Activated CD4-positive, alpha-beta memory T cell treated with anti-CD3 and anti-CD28 coated beads, Interleukin-2, amount 10 ng/mL, durations not matched to agents 7 days and 5 days (primary cell): ENCODE measurements at regions not wholly inside any gene's neighbourhood (a gene's known extent, or its start where the extent isn't known, plus 50 kb on each side); places are given as distances from the start of the nearest gene placed in this dataset.
"Not testable (repeated sequence)": the region's sequence is repeated elsewhere in the genome, so short reads cannot be mapped to it uniquely, and the experiment has no call there.

Experiments used
- CTCF ChIA-PET: fragments of 350-600 bp; sonication (Branson Sonifier 250); formaldehyde crosslinking; loops from one replicate; lab custom pipeline; 2021; ENCODE audit warnings: antibody characterized with exemption, inconsistent platforms; lab: Charles Lee
- POLR2A ChIA-PET: fragments of 350-600 bp; sonication (Branson Sonifier 250); formaldehyde crosslinking; loops from one replicate; lab custom pipeline; 2021; ENCODE audit warnings: antibody characterized with exemption; lab: Charles Lee
- DNase-seq: peaks from one replicate; pipeline ENCODE4 v3.0.0-alpha.2; 2020
- H3K27ac Mint-ChIP-seq: one replicate; pipeline ENCODE4 v1.8.0; 2021; ENCODE audit warnings: mild to moderate bottlenecking, mixed read lengths
- H3K27me3 Mint-ChIP-seq: one replicate; pipeline ENCODE4 v1.8.0; 2021; ENCODE audit warnings: mixed read lengths
- H3K36me3 Mint-ChIP-seq: one replicate; pipeline ENCODE4 v1.8.0; 2021; ENCODE audit warnings: low read depth, mixed read lengths
- H3K4me1 Mint-ChIP-seq: one replicate; pipeline ENCODE4 v1.8.0; 2021; ENCODE audit warnings: mixed read lengths
- H3K4me3 Mint-ChIP-seq: one replicate; pipeline ENCODE4 v1.8.0; 2021; ENCODE audit warnings: mild to moderate bottlenecking, mixed read lengths
- H3K9me3 Mint-ChIP-seq: one replicate; pipeline ENCODE4 v1.8.0; 2021; ENCODE audit warnings: mixed read lengths

DNA sequence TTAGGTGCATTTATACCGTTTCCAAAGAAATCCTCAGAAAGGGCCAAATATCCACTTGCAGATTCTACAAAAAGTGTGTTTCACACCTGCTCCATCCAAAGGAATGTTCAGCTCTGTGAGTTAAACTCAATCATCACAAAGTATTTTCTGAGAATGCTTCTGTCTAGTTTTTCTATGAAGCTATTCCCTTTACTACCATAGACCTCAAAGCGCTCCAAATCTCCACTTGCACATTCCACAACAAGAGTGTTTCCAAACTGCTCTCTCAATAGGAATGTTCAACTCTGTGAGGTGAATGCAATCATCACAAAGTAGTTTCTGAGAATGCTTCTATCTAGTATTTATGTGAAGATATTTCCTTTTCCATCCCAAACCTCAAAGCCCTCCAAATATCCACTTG, 412.7 kb upstream of the WSB1 start:
- H3K9me3 Mint-ChIP-seq, H3K27me3 Mint-ChIP-seq: not testable (repeated sequence)

DNA sequence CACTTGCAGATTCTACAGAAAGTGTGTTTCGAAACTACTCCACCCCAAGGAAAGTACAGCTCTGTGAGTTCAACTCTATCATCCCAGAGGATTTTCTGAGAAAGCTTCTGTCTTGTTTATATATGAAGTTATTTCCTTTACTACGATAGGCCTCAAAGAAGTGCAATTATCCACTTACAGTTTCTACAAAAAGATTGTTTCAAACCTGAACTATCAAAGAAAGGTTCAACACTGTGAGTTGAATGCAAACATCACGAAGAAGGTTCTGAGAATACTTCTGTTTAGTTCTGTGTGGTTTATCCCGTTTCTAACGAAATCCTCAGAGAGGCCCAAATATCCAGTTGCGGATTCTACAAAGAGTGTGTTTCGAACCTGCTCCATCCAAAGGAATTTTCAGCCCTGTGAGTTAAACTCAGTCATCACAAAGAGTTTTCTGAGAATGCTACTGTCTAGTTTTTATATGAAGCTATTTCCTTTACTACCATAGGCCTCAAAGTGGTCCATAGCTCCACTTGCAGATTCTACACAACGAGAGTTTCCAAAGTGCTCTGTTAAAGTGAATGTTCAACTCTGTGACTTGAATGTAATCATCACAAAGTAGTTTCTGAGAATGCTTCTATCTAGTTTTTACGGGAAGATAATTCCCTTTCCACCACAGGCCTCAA, 411.7 kb upstream of the WSB1 start:
- H3K4me1 Mint-ChIP-seq, H3K4me3 Mint-ChIP-seq, H3K27me3 Mint-ChIP-seq, DNase-seq, CTCF ChIA-PET, H3K9me3 Mint-ChIP-seq, POLR2A ChIA-PET, H3K27ac Mint-ChIP-seq, H3K36me3 Mint-ChIP-seq: not testable (repeated sequence)

More for the DNA sequence above, 412.7 kb upstream of the WSB1 start:
- H3K4me1 Mint-ChIP-seq, H3K4me3 Mint-ChIP-seq, POLR2A ChIA-PET, H3K36me3 Mint-ChIP-seq, H3K27ac Mint-ChIP-seq, CTCF ChIA-PET, DNase-seq: not testable (repeated sequence)

DNA sequence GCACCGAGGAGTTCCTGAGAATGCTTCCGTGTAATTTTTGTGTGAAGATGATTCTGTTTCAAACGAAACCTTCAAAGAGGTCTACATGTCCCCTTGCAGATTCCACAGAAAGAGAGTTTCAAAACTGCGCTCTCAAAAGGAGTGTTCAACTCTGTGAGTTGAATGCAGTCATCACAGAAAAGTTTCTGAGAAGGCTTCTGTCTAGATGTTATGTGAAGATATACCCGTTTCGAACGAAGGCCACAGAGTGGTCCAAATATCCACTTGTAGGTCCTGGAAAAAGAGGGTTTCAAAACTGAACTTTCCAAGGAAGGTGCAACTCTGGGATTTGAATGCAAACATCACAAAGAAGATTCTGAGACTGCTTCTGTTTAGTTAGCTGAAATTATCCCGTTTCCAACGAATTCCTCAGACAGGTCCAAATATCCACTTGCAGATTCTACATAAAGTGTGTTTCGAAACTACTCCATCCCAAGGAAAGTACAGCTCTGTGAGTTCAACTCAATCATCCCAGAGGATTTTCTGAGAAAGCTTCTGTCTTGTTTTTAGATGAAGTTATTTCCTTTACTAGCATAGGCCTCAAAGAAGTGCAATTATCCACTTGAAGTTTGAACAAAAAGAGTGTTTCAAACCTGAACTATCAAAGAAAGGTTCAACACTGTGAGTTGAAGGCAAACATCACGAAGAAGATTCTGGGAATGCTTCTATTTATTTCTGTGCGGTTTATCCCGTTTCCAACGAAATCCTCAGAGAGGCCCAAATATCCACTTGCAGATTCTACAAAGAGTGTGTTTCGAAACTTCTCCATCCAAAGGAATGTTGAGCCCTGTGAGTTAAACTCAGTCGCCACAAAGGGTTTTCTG, 409.8 kb upstream of the WSB1 start:
- CTCF ChIA-PET, H3K27ac Mint-ChIP-seq, H3K27me3 Mint-ChIP-seq, POLR2A ChIA-PET, DNase-seq, H3K36me3 Mint-ChIP-seq, H3K4me3 Mint-ChIP-seq, H3K9me3 Mint-ChIP-seq, H3K4me1 Mint-ChIP-seq: not testable (repeated sequence)

DNA sequence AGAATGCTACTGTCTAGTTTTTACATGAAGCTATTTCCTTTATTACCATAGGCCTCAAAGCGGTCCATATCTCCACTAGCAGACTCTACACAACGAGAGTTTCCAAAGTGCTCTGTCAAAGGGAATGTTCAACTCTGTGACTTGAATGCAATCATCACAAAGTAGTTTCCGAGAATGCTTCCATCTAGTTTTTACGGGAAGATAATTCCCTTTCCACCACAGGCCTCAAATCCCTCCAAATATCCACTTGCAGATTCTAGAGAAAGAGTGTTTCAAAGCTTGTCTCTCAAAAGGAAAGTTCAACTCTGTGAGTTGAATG, 409.2 kb upstream of the WSB1 start:
- H3K36me3 Mint-ChIP-seq, H3K27ac Mint-ChIP-seq, H3K9me3 Mint-ChIP-seq, H3K4me3 Mint-ChIP-seq, POLR2A ChIA-PET, CTCF ChIA-PET, DNase-seq, H3K4me1 Mint-ChIP-seq, H3K27me3 Mint-ChIP-seq: not testable (repeated sequence)

DNA sequence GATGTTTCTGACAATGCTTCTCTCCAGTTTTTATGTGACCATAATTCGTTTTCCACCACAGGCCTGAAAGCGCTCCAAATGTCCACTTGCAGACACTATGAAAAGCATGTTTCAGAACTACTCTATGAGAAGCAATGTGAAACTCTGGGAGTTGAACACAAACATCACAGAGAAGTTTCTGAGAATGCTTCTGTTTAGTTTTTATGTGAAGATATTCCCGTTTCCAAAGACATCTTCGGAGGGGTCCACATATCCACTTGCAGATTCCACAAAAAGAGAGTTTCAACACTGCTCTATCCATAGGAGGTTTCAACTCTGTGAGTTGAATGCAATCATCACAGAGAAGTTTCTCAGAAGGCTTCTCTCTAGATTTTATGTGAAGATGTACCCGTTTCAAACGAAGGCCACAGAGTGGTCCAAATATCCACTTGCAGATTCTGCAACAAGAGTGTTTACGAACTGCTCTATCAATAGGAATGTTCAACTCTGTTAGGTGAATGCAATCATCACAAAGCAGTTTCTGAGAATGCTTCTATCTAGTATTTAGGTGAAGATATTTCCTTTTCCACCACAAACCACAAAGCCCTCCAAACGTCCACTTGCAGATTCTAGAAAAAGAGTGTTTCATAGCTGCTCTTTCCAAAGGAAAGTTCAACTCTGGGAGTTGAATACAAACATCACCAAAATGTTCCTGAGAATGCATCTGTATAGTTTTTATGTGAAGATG, 408.5 kb upstream of the WSB1 start:
- not testable (repeated sequence) for H3K4me3 Mint-ChIP-seq, H3K4me1 Mint-ChIP-seq
- POLR2A ChIA-PET = interaction anchor here (0.6 to 1.1 kb wide), 2 partner anchors 265 to 282 kb away, joined by 3 to 9 read pairs; no protein-coding TSS in a partner anchor

More for the DNA sequence above, 408.5 kb upstream of the WSB1 start:
- not testable (repeated sequence) for H3K27me3 Mint-ChIP-seq, H3K27ac Mint-ChIP-seq, H3K36me3 Mint-ChIP-seq, H3K9me3 Mint-ChIP-seq
- DNase-seq = peak; percentile 31
- CTCF ChIA-PET = interaction anchor here (0.7 to 1.2 kb wide), 2 partner anchors 265 to 965 kb away, joined by 3 to 4 read pairs; no protein-coding TSS in a partner anchor
